ENCODE measurements at regions not wholly inside any gene's neighbourhood (a gene's known extent, or its start where the extent isn't known, plus 50 kb on each side); places are given as distances from the start of the nearest gene placed in this dataset.
"Not testable (repeated sequence)": the region's sequence is repeated elsewhere in the genome, so short reads cannot be mapped to it uniquely, and the experiment has no call there.

DNA sequence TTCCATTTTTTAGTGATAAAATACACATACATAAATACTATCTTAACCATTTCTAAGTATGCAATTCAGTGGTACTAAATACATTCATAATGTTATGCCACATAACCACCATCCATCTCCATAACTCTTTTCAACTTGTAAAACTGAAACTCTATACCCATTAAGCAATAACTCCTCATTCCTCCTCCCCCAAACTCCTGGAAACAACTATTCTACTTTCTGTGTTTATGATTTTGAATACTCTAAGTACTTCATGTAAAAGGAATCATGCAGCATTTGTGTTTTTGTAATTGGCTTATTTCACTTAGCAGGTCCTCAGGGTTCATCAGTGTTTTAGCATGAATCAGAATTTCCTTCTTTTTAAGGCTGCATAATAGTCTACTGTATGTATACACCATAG is 131.8 kb downstream of the TES start:
- no peak for DNase-seq

DNA sequence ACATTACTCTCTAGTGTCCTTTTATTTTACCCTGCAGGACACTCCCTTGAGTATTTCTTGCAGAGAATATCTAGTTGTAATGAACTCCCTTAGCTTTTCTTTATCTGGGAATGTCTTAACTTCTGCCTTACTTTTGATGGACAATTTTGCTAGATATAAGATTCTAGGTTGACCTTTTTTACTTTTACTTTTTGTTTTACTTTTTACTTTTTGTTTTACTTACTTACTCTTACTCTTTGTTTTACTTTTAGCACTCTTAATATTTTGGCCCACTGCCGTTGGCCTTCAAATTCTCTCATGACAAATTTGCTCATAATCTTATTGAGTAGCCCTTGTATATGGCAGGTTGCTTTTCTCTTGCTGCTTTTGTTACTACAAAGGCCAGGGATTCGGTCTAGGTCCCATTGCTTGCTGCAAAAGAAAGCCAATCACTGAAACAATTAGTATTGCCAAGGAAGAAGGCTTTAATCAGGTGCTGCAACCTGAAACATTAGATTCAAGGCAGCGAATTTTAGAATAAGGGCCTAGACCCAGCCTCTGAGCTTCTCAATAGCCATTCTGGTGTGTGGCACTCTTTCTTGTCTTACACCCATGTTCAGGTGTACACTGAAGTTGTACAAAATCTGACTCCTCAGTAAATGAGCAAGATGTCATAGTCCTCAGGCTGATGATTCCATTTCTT is 137.0 kb downstream of the TES start:
- DNase-seq, result no peak

DNA sequence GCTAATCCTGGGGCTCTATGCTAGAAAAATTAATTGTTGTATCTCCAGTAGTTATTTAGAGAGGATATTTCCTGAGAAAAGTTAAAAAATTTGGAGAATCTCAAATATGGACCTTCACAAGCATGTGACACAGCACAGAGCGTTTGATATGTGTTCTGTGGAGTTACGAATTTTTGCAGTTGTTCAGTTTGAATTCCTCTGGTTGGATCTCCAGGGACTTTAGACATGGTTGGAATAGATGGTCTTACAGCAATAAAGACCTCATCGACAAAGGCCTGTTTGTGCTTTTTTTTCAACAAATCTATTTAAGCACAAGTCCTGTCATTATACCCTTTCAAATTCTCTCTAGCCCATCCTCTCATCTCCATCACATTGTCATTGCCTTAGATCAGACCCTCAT is 138.0 kb downstream of the TES start:
- no peak for DNase-seq

DNA sequence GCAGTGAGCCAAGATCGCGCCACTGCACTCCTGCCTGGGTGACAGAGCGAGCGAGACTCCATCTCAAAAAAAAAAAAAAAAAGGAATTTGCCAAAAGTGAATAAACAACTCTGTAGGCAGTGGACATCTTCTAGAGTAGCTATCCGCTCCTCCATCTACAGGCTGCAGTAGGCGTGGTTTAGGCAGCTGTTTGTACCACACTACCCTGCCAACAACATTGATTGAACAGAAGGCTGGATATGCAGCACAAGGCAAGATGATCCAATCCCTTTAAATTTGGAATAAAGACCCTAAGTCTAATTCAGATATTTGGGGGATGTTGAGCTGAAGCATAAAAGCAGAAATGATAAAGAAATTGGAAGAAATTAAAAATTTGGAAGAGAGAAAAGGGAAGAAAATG is 141.6 kb downstream of the TES start:
- no peak for DNase-seq

DNA sequence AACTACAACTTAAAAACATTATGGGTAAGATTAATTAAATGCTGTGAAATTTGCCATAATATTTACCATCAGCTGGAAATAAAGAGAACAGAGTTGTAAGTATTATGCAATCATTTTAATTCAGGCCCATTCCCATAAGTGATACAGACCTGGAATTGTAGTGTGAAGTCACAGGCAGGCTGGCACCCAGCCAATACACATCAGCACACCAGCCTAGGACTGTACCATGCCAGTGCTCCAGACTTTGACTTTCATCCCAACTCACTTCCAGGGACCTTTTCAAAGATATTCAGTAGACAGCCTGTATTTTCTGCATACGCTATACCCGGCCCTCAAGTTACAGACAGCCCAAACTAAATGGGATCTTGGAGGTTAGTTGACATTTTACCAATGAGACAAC is 143.3 kb downstream of the TES start:
- no peak for DNase-seq

DNA sequence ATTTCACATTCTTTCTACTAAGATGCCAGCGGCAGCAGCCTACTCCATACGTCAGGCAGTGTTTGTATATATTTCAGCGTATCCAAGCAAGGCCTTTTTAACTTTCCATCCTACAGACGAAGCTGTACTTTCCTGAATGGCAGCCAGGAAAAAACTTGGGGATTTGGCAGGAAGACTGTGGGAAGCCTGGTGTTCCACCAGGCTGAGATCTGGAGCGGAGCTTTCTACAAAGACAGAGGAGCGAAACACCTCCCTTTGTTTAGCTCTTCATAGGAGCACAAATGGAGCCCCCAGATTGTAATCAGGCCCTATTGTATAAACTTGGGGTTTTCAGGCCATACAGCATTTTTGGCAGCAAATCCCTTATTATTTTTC is 143.8 kb downstream of the TES start:
- DNase-seq, result no peak

DNA sequence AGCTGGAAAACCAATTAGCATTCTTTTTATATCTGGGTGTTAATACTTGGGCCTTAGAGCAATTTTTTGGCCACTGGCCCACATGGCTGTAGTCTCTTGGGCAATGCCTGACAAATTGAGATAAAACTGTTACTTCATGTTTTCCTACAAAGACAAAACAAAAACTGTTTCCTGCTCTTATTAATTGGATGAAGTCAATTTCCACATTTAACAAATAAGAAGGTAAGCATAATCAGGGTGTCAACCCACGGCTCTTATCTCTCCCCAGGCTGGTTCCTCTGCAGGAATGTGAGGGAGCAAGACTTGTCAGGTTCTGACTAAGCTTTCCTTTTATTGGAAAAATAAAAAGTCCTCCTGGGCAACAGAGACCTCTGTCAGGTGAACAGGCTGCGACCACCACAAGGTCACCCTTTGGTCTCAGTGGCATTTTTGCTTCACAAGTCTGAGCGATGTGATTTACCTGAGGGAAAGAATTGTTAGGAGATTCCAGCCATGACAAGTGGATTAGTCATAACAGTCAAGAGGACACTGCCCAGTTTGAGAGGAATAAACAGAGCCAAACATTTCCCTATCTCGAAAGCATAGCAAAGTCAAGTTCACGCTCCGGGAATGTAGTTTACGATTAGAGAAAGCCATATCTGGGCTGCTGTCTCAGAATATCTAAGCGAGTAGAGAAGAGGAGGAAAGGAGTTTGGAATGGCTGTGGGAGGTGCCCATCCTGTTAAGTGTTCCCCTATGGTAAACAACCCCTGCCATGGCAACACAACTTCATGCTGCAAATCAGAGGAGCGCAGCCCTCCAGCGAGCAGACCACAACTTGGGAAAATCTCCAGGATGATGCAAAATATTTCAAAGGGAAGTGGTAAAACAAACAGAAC is 144.4 kb downstream of the TES start:
- DNase-seq, result no peak

DNA sequence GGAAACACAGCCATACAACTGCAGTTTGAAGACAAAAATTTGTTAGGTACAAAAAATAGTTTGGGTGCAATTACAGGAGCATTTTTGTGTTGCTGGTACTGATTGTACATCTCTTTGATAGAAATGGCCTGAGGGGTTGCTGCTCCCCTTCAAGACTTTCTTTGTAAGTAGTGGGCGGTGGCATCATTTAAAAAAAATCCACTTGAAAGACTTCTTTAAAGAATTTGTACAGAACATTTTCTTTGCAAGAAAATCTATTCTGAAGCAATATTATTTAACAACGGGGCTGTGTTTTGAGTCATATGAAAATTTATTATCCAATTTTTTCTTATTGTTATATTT is 144.1 kb upstream of the CAV2 start:
- DNase-seq, result no peak

DNA sequence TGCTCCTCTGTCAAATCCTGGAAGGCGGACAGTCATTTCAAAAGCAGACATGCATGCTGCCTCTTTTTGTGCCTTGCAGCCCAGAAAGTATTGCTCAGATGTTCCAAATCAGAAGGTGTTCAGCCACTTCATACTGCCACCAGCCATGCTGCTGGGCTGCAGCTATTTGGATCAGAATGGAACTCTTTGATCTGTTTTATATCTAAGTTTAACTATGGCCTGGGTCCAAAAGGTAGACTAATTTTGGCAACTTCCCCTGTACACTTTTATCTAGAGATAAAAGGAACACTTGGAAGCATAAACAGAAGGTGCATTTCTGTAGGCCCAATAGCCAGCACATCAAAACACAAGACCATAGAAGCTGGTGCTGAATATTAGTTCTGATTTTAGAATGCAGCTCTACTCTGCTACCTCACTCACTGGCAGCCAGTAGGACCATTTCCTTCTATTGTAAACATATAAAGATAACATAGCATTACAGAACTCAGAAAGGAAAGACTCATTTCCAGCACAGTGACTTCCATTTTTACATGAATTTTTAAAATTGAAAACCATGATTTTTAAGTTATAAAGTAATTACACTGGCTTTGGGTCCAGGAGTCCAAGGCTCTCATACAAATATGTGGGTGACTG is 143.1 kb upstream of the CAV2 start:
- no peak for DNase-seq

DNA sequence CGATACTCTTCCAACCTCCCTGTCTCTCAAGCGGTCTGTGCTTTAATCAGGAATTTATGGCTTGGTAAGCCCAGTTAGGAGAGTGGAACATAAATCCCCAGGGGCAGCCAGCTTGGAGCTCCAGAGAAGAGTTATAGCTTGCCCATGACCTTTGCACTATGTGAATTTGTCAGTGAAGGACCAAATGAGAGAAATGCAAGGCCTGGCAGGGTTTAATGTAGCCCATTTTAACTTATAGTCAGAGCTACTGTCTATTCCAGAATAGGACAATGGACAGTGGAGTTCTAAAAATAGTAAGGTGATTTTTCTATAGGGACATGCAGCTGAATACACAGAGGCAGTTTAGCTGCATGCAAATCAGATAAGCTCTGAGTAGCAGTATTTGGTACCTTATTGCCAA is 142.6 kb upstream of the CAV2 start:
- no peak for DNase-seq

DNA sequence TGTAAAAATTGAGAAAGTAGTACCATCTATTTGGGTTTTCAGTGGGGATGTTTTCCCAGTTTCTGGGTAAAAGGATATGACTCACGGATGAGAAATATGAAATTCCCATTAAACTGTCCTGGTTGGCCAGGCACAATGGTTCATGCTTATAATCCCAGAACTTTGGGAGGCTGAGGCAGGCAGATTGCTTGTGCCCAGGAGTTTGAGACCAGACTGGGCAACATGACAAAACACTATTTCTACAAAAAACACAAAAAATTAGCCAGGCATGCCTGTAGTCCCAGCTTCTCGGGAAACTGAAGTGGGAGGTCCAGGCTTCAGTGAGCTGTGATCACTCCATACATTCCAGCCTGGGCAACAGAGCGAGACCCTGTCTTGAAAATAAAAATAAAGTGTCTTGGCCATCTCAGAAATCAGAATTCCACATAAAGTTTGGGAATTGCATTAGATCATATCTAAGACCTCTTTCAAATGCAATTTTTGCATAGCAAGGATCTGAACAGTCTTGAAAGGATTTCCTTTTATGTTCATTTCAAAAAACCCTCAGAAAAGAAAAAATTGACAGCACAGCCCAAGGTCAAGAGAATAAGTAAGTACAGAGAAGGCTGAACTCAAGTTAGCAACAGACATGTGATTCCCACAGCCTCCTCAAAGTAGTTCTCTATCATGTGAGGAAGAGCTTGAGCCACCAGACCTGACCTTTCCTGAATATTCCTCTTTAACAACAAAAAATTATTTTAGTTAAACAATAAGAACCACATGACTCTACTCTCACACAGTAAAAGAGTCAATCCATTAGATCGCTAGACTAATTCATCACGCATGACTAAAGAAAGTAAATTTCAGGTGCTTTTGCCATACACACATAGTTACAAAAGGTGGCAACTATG is 141.5 kb upstream of the CAV2 start:
- peak in 1 of 2 donors; percentile 3 for DNase-seq

DNA sequence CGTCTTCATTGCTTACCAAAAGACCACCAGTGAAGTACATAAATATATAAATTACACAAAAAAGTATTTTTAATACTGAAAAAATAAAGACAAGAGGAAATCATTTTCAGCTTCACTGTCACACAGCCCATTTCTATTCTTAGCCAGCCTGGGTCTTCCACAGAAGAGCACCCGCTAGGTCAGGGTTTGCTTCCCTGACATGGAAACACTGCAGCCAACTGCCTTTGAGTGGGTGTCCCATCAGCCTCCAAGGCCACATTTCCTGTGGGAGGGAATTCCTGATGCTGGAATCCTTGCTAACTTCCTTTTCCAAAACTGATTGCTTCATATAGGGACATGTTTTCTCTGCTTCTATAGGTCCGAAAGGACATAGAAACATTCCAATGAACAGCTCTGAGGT is 137.8 kb upstream of the CAV2 start:
- DNase-seq, result no peak

DNA sequence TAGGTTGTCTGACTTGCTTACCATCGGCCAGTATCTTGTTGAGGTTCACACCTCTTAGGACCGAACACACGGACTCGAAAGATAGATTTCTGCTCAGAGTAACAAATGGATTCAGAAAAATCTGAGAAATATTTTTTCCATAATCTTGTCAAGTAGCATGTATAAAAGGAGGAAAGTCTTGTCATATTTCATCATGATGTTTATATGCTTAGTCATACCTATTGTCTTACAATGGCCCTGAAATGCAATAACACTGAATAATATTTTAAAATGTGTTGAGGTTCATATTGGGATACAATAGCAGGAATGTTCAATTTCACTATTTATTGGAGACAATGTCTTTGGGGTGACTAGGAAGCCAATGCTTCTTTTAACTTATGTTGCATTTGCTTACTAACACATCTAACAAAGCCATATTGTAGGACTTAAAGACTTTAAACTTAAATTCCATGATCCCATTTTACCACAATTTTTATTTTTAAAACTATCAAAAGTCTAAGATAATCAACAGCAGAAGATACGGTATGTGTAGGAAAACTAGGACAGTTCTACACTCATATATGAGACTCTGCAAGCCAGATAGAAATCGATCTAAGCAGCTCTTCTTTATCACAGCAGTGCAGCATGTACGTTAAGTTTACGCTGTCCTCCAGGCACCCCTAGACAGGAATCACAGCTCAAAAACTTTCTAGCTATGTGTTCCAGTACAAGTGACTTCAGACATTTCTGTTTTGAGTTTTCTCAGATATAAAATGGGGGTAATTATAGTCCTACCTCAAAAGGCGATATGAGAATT is 135.7 kb upstream of the CAV2 start:
- no peak for DNase-seq

DNA sequence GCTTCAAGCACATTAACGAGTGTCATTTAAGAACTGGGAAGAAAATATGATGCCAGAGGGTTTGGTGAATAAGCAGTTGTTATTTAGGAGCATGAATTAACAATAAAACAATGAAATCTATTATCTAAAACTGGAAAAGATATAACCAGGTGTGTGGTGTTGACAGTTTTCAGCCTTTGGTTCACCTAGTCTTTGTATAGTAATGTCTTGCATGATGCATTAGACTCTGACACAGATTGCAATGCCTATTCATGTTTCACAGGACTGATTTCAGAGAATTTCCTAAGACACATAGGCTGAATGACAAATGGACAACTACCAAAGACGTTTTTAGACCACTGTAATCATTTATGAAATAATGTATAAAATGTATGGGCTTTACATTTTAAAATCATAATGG is 135.1 kb upstream of the CAV2 start:
- DNase-seq, result no peak

DNA sequence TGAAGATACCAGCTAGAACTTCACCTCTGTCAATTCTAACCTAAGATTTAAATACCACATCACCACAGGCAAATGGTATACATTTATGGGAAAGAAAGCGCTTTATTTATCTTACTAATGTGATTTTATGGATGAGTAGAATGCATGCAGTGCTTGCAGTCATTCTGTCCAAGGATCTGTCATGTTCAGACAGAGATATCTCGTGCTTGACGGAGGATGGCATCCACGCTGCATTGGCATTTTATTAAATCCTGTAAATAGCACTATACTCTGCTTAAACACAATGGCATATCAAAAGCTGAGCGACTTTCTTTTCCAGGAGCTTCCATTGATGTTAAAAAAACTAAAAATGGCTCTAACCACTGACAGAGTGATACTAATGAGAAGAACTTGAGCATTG is 133.7 kb upstream of the CAV2 start:
- DNase-seq, result no peak

DNA sequence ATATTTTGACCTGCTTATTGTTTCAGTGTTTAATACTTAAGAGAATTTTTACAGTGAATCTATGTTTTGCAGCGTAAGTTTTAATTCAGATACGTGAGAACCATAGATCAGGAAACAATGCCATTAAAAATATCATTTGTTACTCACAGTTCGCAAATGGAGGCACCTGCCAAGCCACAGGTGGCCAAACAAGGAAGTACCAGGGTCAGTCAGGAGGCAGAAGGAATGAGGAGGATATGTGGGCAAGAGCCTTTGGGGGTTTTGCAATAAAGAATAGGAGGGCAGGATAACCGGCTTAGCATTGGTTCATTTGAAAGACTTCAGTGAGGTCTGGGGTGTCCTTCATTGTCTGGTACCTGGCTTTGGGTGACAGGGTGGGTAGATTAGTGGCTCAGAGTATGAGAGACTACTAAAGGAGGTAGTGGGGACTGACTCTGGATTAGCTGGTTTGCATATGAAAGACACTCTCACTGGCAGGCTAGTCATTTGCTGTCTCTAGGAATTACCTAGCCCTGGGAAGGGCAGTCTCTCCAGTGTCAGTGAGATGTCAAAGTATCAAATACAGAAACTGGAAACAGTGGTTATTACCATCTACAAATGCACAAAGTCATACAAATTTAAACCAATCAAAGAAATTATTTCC is 132.2 kb upstream of the CAV2 start:
- DNase-seq, result no peak

DNA sequence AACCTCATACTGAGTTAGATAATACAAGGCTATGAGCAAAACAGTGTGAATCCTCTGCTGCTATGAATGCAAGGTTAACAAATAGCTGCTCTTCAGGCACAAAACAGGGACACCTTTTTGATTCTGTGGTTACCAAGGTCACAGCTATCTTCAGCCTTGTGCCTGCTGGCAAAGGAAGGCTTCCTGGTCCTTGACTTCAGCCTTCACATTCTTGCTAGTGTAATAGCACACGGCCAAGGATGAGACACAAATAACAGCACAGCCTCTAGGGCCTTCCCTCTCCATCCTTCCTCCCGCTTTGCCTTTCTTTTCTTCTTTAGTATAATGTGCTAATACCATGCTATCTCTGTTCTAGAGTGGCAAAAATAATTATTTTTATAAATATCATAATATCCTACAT is 130.6 kb upstream of the CAV2 start:
- no peak for DNase-seq

DNA sequence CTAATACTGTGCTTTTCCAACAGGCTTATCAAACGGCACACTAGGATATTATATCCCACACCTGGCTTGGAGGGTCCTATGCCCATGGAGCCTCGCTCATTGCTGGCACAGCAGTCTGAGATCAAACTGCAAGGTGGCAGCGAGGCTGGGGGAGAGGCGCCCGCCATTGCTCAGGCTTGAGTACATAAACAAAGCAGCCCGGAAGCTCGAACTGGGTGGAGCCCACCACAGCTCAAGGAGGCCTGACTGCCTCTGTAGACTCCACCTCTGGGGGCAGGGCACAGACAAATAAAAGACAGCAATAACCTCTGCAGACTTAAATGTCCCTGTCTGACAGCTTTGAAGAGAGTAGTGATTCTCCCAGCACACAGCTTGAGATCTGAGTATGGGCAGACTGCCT is 128.0 kb upstream of the CAV2 start:
- not testable (repeated sequence) for DNase-seq

DNA sequence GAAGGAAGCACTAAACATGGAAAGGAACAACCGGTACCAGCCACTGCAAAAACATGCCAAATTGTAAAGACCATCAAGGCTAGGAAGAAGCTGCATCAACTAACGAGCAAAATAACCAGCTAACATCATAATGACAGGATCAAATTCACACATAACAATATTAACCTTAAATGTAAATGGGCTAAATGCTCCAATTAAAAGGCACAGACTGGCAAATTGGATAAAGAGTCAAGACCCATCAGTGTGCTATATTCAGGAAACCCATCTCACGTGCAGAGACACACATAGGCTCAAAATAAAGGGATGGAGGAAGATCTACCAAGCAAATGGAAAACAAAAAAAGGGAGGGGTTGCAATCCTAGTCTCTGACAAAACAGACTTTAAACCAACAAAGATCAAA is 126.3 kb upstream of the CAV2 start:
- DNase-seq, result not testable (repeated sequence)

DNA sequence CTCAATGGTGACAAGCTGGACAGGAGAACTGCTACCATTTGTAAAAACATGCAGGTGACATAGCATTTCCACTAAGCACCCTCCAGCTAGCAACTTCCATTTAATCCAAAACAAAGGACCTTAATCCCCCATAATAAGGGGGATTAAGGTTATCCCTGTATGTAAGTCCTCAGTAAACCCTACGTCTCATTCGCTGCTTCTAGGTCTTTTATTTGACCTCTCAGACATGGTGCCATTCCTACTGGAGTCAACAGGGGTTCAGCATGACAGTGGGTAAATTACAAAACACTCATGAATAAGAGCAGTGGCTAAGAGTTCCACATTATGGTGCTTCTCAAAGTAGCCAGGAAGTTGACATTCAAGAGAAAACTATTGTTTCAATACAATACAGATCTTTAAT is 121.8 kb upstream of the CAV2 start:
- DNase-seq, result no peak

DNA sequence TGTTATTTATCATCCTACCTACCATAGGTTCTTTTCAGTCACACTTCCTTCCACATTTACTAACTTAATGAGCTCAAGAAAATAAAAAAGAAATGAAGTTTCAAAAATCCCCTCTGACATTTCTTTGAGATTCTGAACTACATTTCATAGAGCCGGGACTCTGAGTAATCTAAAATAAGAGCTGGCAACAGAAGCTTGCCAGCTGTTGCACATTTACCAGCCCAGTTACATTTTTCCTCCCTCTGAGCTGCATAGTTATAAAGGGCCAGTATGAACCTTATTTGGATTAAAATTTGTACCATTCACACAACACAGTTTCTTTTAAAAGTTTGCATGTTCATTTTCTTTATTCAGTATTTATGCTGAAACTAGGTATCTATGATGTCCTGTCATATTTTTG is 119.5 kb upstream of the CAV2 start:
- no peak for DNase-seq

DNA sequence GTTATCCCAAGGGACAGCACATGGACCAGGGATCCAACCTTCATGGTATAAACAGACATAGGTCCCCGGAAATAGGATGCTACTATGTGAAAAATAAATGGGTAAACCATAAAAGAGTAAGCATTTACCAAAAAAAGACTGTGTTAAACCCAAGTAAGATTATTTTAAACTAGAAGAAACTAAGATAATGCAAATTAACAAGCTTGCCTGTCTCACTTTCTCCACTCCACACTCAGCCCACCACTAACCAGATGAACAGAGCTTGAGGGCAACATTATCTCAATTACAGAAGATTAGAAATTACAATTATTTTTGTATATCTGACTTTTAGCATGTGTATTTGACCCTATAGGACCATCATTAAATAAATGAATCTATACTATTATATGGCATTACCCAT is 117.2 kb upstream of the CAV2 start:
- DNase-seq, result no peak

Measured in inflammatory macrophage (primary cell).